Stimulated activated CD4-positive, alpha-beta T cell treated with anti-CD3 and anti-CD28 coated beads, Interleukin-1b, Interleukin-23, amount 100 ng/mL, for 1 hour (primary cell): ENCODE measurements at regions not wholly inside any gene's neighbourhood (a gene's known extent, or its start where the extent isn't known, plus 50 kb on each side); places are given as distances from the start of the nearest gene placed in this dataset.
A peak's percentile ranks its signal among the peaks of the same experiment; 100 is the strongest.

Experiments used
- DNase-seq, 2 donors: peaks; one replicate each; pipeline ENCODE4 v3.0.0-alpha.2; 2020; ENCODE audit warnings: low read depth in 2 of 2

- DNase-seq: peak in 1 of 2 donors; percentile 3
Observed at GRCh38 chr7:113710310-113711096, 208.3 kb downstream of the PPP1R3A start.

GRCh38 chr7:113705439-113705838 lies 213.4 kb downstream of the PPP1R3A start:
- DNase-seq: no peak

DNA sequence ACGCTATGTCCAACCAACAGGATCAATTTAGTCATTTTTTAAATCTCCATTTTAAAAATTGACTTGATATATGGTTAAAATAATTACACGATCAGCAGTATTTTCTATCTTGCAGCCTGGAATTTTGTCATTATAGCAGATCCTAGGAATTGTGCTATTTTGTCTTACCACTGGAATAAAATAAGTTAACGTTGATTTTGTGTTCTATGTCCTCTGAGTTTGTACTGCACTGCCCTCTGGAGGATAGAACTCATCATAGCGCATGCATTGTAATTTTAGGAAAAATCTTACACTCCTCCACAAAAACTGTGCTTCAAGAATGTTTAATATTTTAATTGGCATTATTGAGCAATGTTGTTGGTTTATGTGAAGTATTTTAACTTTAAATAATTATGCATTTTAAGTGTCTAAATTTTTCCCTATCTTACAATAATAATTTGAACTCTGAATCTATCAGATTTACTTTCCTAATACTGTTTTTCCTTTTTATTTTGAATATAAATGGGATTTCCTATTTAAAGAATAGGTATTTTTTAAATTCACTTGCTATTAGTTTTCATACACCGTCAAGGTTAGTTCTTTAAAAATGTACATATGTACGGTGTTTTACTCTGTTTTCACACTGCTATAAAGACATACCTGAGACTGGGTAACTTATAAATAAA lies 220.1 kb downstream of the PPP1R3A start:
- no peak for DNase-seq

- no peak for DNase-seq
Observed at GRCh38 chr7:113694149-113694548, 224.7 kb downstream of the PPP1R3A start.

GRCh38 chr7:113684165-113684564 lies 234.6 kb downstream of the PPP1R3A start:
- DNase-seq: no peak

GRCh38 chr7:113677811-113678210 lies 241.0 kb downstream of the PPP1R3A start:
- DNase-seq: no peak

DNA sequence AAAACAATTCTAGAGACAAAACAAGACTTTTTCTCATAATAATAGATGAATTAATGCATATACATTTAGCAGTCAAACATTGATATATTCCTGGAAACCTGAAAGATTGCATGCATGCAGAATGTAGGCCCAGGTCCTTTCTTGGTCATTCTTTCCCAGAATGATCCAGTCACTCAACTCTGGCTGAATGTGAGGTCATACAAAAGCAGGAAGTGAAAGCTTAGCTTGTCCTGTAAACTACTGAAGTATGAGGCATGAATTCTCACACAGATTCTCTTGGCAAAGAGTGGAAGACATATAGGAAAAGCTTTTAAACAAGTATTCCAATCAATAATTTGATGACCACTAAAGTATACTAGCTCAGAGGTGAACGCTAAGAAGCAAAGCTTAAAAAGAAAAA lies 253.9 kb downstream of the PPP1R3A start:
- DNase-seq: no peak

DNA sequence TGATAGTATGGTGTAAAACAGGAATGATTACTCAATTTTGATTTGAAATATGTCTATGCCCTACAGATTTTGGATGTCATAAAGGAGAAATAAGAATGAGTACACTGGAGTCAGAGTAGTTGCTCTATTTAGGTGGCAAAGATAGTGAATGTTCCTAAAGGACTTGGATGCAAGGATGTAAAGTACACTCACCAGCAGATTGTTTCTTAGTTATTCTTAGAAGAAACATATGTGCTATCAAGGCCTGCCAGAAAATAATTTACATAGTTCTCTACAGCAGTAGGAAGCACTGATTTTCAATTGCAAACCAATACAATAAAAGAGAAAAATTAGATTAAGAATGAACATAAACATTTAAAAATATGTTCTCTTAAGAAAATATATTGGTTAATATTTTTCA lies 259.4 kb downstream of the PPP1R3A start:
- no peak for DNase-seq

GRCh38 chr7:113657603-113658002 lies 261.2 kb downstream of the PPP1R3A start:
- no peak for DNase-seq

DNA sequence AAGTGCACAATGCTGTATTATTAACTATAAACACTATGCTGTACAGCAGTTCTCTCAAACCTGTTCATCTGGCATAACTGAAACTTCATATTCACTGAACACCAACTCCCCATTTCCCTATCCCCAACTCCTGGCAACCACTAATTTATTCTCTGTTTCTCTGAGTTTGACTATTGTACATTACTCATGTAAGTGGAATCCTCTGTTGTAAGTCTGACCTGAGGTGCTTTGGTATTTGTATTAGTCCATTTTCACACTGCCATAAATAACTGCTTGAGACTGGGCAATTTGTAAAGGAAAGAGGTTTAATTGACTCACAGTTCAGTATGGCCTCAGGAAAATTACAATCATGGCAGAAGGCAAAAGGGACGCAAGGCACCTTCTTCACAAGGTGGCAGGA lies 266.3 kb downstream of the PPP1R3A start:
- no peak for DNase-seq

DNA sequence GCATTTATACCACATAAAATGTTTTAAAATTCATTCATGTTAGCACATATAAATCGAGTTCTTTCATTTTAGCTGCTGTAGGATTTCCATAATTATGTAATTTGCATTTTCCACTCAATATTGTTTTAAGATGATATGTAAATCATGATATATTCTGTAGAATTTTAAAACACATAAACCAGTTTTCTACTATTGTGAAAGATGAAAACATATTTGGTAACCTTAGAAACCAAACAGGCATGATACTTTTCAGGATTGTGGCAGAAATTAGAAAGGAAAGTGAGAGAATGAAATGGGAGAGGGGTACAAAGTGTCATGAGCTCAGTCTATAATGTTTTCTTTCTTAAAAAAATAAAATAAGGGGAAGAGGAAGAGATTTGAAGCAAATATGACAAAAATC lies 269.3 kb downstream of the PPP1R3A start:
- no peak for DNase-seq

DNA sequence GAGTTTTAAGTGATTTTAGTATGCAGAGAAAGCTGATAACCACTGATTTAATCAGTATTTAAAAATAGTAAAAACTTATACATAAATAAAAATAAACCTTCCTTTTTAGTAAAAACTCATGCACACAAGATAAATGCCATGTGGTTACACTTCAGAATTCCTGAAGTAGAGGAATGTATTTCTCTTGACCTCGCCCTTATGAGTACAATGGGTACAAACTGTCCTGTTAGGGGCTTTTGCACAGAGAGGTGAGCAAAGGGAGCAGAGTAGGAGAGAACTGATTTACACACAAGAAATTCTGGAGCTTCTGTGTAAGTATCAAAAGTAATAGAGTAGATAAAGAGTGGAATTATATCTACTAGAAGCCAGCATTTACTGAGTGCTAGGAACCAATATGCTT lies 279.6 kb downstream of the PPP1R3A start:
- no peak for DNase-seq

DNA sequence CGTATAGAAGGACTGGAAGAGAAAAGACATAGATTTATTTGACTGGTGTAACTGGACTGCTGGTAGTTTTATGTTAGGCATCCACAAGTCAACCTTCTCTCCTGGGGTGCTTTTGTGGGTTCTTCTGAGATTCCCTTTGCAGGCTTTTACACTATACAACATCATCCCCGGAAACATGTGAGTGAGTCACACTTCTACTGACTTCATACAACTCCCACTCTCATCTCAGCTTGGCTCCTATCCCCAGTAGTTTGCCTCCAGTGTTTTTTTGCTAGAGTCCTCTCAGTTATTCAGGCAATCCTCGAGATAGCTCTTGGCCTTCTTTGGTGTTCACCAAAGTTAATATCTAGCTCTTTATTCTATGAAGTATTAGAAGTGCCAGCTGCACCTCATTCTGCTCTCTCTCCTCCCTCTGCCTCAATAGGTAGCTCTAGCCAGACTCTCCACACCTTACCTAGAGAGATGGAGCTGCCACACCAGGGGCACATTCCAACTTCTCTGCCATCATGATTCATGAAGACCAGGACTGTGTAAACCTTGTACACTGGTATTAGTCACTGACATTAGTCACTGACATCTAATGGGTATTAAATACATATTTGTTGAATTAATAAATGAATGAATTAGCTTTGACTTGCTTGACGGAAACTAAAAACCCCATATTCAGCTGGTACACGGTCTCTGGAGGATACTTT lies 281.9 kb downstream of the PPP1R3A start:
- DNase-seq: no peak

DNA sequence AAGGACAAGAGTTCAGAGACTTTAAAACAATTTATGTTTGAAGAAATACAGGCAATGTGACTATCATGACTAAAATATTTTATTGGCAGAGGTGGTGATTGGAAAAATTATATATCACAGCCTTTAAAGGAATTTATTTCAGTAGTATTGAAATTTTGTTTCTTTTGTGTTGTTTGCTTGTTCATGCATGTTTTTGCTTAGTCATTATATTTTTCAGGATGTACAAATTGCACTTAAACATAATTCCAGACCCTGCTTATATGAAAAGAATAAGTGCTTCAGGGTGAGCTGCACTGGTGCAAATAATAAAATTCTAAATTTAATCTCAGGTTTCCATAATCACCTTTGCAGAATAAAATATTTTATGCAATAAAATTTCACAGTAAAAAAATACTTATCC lies 283.3 kb downstream of the PPP1R3A start:
- DNase-seq: no peak

DNA sequence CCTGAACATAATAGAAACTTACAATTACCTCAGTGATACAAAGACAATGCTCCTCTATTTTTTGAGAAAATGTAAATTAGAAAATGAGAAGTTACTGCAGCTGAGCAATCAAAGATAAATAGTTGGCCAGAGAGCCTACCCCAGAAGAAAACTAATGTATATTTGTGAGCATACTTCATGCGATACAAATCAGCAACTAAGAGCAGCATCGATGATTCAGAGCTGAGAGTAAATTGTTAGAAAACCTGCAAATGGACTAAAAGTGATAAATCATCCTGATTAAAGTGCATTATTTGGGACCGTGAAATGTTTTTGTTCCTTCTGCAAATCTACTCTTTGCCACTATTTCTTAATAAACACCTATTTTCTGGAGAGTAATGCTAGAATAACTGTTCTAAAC lies 285.7 kb downstream of the PPP1R3A start:
- DNase-seq: no peak

DNA sequence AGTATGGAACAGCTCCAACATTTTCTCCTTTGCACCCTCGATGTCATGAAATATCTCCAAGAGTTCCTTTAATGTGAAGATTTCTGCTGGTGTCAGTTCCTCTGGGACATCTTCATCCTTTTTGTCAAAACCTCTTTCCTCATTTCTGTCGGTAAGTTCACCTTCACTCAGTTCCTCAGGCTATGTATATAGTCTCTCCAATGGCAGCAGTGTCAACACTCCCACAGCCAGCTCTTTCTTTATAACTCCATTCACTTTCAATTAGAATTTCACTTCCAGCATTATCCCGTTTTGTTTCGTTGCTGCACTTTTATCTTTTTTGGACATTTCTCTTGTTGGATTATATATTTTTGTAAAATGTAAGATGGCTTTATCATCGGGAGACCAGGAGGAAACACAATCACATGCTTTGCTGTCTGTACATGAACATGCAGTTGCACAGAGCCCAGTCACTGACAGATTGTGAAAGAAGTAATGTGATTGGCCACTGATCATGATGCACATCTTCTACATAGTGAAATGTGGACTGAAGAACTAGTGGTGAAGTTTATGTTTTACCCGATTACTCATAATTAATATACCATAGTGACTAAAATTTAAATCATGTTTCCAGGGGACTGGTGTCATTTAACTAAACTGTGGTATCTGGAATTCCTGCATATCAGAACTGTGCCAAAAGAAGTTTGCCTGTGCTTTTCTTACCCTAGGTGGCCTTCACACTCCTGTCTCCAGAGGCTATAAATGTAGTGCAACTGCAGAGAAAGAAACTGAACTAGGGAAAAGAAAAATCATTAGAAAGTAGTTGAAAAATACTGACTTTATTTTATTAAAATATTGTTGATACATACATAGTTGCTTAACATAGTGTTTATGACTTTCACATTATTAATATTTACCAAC lies 289.6 kb downstream of the PPP1R3A start:
- no peak for DNase-seq

DNA sequence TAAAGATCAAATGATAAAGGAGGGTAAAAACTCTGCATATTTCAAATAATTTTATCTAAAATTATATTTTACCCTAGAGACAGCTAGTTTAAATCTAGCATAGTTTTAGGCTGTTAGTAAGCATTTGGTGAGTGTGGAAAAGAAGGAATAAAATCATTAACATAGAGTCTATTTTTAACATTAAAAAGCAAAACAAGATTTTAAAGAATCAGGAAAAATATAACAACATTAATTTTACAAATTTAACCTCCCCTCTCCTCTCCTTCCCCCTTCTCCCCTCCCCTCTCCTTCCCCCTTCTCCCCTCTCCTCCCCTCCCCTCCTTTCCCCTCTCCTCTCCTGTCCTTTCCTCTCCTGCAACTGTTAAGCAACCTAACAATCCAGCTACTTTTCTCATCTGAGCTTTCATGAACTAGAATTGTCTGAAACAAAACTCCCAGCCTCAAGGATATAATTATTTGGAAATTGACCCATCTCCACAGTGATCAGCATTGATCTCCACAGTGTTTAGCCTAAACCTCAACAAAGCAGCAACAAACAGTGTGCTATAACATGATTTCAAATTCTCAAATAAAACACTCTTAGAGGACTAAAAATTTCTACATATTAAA lies 293.2 kb downstream of the PPP1R3A start:
- no peak for DNase-seq

- no peak for DNase-seq
Observed at GRCh38 chr7:113622796-113623195, 296.0 kb downstream of the PPP1R3A start.

GRCh38 chr7:113610572-113610971 lies 308.2 kb downstream of the PPP1R3A start:
- no peak for DNase-seq

DNA sequence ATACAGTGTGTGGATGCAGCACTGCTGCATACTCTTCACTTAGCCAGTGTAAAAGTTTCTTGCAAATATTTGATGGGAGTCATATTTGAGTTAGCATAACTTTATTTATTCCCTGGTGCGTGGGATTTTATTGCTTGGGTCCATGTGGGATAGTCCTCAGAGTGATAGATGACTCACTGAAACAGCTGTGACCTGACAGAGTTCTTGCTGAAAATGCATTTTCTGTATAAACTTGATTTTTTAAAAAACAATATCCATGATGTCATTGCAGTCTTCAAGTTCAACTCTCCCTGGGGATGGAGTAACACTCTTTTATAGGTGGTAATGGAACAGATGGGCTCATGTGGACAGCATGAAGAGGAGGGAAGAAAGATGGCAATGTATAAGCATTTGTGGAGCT lies 310.0 kb downstream of the PPP1R3A start:
- no peak for DNase-seq

DNA sequence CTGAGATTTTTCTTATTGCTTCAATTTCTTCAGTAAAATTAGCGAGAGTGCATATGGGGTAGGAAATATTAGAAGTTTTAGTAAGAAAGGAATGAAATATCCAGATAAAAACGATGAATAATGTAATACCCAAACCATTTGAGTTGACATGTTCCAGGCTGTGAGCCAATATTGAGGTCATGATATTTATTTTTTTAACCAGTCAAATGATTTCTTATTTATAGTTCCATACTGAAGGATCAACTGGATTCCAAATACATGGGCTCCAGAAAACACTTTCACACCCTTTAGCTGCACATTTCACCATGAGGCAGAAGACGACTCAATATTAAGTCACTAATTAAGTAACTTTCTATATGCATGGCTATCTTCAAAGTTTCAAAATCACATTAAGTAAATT lies 312.5 kb downstream of the PPP1R3A start:
- DNase-seq: no peak
